B cell (primary cell): ENCODE measurements at regions not wholly inside any gene's neighbourhood (a gene's known extent, or its start where the extent isn't known, plus 50 kb on each side); places are given as distances from the start of the nearest gene placed in this dataset.

Experiments
- CTCF ChIP-seq: fragments of 200-600 bp; IDR thresholded peaks from one replicate; pipeline ENCODE4 v1.8.0; 2022; ENCODE audit warnings: antibody characterized with exemption, mild to moderate bottlenecking
- EZH2 ChIP-seq: IDR thresholded peaks from 2 replicates; pipeline ENCODE4 v1.6.1; 2012; ENCODE audit warnings: borderline replicate concordance, low read depth, mild to moderate bottlenecking, moderate library complexity, low read length; ENCODE audit not compliant: insufficient read depth, poor library complexity, severe bottlenecking

DNA sequence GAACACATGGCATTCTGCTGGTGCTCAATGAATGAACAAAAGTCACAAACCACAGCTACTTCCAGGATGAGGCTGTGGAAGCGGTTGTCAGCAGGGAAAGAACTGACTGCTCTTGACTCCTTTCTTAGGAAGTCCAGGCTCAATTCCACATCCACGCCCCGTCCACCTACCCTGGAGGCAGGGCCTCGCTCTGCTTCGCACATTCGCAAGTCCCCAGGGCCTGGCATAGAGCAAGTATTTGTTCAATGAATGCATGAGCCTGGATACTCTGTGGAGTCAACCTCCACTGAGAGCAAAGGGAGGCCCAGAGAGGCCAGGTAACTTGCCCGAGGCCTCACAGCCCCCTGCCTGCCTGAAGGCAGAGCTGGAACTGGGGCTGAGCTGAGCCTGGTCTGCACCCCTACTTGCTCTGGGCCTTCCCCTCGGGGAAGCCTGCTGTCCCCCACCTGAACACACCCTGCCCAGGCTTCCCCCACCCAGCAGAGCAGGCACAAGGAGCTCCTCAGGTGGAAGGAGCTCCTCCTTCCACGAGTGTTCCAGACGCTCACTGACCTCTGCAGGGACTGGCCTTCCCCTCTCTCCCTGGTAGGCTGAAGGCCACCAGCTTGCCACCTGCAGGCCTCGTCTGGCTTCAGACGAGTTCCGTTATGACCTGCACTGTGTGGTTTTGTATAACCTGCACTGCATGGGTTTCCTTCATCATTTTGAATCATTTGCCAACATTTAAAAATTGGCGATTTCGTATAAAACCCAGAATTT lies 119.3 kb upstream of the PTPN1 start:
- TF ChIP-seq CTCF (no peak), EZH2 (no peak)
